ENCODE measurements at regions not wholly inside any gene's neighbourhood (a gene's known extent, or its start where the extent isn't known, plus 50 kb on each side); places are given as distances from the start of the nearest gene placed in this dataset.

DNA sequence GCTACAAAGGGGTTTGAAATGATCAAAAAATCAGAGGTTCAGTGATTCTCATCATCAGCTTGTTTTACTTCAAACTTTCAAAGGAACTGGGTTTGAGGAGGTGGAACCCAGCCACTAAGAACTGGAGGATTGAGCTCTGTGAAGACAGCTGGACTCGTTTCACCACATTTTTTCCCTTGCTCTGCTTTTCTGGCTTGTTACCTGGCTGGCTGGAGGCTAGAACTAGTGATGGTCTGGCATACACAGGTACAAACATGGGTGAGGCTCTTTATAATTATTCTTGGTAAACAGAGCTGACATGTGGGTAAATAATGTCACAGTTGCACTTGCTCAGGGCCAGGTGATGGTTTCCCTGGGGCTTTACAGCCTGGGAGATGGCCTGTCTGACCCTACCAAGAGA, 352.5 kb downstream of the FGFR2 start:
- Histone ChIP-seq H3K79me2 (ENCODE audit: control insufficient read depth, insufficient read depth, low read length) (no peaks in the 10 kb centered on the region), H3K4me3 (ENCODE audit: control insufficient read depth in 2 of 3, extremely low read depth in 1 of 3, insufficient read depth in 2 of 3, low read depth in 1 of 3, low read length in 3 of 3) (no peak overlapping the region), H3K36me3 (ENCODE audit: control insufficient read depth in 2 of 2, extremely low read depth in 1 of 2, insufficient read depth in 2 of 2, low read length in 2 of 2) (no peaks in the 10 kb centered on the region), H2AFZ (ENCODE audit: control insufficient read depth, low read length) (peak overlapping the region; percentile 88), H4K20me1 (ENCODE audit: control insufficient read depth, extremely low read depth, insufficient read depth, low read length) (no peaks in the 10 kb centered on the region), H3K27me3 (ENCODE audit: control insufficient read depth, extremely low read depth, insufficient read depth, low read length) (no peaks in the 10 kb centered on the region), H3K9me1 (ENCODE audit: control insufficient read depth, extremely low read depth, insufficient read depth, low read length) (no peaks in the 10 kb centered on the region), H3K4me2 (ENCODE audit: control insufficient read depth, extremely low read depth, insufficient read depth, low read depth, low read length) (peak overlapping the region; percentile 76), H3K4me1 (ENCODE audit: control insufficient read depth, extremely low read depth, insufficient read depth, low read length) (peaks cover 27% of the 10 kb centered on the region), H3K9me3 (ENCODE audit: control insufficient read depth, low read depth, low read length) (no peaks in the 10 kb centered on the region), H3K9ac (ENCODE audit: control insufficient read depth, extremely low read depth, insufficient read depth, low read length) (no peak overlapping the region), H3K27ac (ENCODE audit: control insufficient read depth, insufficient read depth, low read length) (peak overlapping the region; percentile 43)
- TF ChIP-seq, protein P1, sequence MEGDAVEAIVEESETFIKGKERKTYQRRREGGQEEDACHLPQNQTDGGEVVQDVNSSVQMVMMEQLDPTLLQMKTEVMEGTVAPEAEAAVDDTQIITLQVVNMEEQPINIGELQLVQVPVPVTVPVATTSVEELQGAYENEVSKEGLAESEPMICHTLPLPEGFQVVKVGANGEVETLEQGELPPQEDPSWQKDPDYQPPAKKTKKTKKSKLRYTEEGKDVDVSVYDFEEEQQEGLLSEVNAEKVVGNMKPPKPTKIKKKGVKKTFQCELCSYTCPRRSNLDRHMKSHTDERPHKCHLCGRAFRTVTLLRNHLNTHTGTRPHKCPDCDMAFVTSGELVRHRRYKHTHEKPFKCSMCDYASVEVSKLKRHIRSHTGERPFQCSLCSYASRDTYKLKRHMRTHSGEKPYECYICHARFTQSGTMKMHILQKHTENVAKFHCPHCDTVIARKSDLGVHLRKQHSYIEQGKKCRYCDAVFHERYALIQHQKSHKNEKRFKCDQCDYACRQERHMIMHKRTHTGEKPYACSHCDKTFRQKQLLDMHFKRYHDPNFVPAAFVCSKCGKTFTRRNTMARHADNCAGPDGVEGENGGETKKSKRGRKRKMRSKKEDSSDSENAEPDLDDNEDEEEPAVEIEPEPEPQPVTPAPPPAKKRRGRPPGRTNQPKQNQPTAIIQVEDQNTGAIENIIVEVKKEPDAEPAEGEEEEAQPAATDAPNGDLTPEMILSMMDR (optimal IDR thresholded peaks at IDR 0.05 in 1 of 3, IDR thresholded peaks at IDR 0.05 in 1 of 3, conservative IDR thresholded peaks at IDR 0.05 in 1 of 3; ENCODE audit: extremely low read depth in 1 of 3, insufficient read depth in 2 of 3, low read length in 3 of 3), result no peak
- TF ChIP-seq EZH2 (IDR thresholded peaks at IDR 0.05; ENCODE audit: low read length), result no peak
- DNase-seq (ENCODE audit: low read depth, low spot score) (no peak), FAIRE-seq (peak; percentile 94)
- dilution Hi-C loops (cut with MboI; ENCODE audit: extremely low pct_ligation_motif_present, low sequenced_read_pairs), result no loop called here

DNA sequence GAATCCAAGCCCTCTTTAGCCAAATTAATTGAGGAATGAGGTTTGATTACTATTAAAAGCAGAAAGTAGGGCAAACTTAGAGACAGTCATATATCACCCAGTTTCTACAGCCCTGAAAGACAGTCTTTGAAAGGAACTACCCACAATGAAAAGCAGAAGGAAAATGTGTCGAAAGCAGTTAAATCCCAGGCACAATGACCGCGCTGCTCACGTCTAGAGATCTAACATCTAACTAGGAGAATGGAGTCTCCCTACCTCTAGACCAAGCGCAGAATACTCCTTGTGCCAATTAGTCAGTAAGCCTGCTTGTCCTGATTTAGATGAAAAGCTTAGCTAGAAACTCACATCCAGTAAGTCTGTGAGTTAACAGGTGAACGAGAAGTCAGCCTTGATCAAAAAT, 350.0 kb downstream of the FGFR2 start:
- no peaks in the 10 kb centered on the region for H3K36me3 ChIP-seq (ENCODE audit: control insufficient read depth in 2 of 2, extremely low read depth in 1 of 2, insufficient read depth in 2 of 2, low read length in 2 of 2)
- no peak overlapping the region for H2AFZ ChIP-seq (ENCODE audit: control insufficient read depth, low read length)
- no peak for TF ChIP-seq EZH2 (IDR thresholded peaks at IDR 0.05; ENCODE audit: low read length)
- TF ChIP-seq, protein P1 (optimal IDR thresholded peaks at IDR 0.05 in 1 of 3, IDR thresholded peaks at IDR 0.05 in 1 of 3, conservative IDR thresholded peaks at IDR 0.05 in 1 of 3; ENCODE audit: extremely low read depth in 1 of 3, insufficient read depth in 2 of 3, low read length in 3 of 3), result no peak
- FAIRE-seq, result no peak
- H3K4me1 ChIP-seq (ENCODE audit: control insufficient read depth, extremely low read depth, insufficient read depth, low read length), result peaks cover 17% of the 10 kb centered on the region
- H3K27me3 ChIP-seq (ENCODE audit: control insufficient read depth, extremely low read depth, insufficient read depth, low read length), result no peaks in the 10 kb centered on the region
- no peak for DNase-seq (ENCODE audit: low read depth, low spot score)
- dilution Hi-C loops (cut with MboI; ENCODE audit: extremely low pct_ligation_motif_present, low sequenced_read_pairs), result no loop called here
- no peak overlapping the region for H3K9ac ChIP-seq (ENCODE audit: control insufficient read depth, extremely low read depth, insufficient read depth, low read length)
- H3K9me3 ChIP-seq (ENCODE audit: control insufficient read depth, low read depth, low read length), result no peaks in the 10 kb centered on the region
- no peak overlapping the region for H3K4me2 ChIP-seq (ENCODE audit: control insufficient read depth, extremely low read depth, insufficient read depth, low read depth, low read length)
- no peaks in the 10 kb centered on the region for H3K9me1 ChIP-seq (ENCODE audit: control insufficient read depth, extremely low read depth, insufficient read depth, low read length)
- H3K27ac ChIP-seq (ENCODE audit: control insufficient read depth, insufficient read depth, low read length), result no peak overlapping the region
- H4K20me1 ChIP-seq (ENCODE audit: control insufficient read depth, extremely low read depth, insufficient read depth, low read length), result no peaks in the 10 kb centered on the region
- no peaks in the 10 kb centered on the region for H3K79me2 ChIP-seq (ENCODE audit: control insufficient read depth, insufficient read depth, low read length)
- no peak overlapping the region for H3K4me3 ChIP-seq (ENCODE audit: control insufficient read depth in 2 of 3, extremely low read depth in 1 of 3, insufficient read depth in 2 of 3, low read depth in 1 of 3, low read length in 3 of 3)
